ENCODE measurements at regions not wholly inside any gene's neighbourhood (a gene's known extent, or its start where the extent isn't known, plus 50 kb on each side); places are given as distances from the start of the nearest gene placed in this dataset.
"Not testable (repeated sequence)": the region's sequence is repeated elsewhere in the genome, so short reads cannot be mapped to it uniquely, and the experiment has no call there.

- H3K9ac ChIP-seq (ENCODE audit: low read depth, low read length): no peak overlapping the region
- no peaks in the 10 kb centered on the region for H3K36me3 ChIP-seq (ENCODE audit: insufficient read depth, low read length)
- peaks cover 3% of the 10 kb centered on the region for H3K9me3 ChIP-seq (replicated peaks; ENCODE audit: low read length)
- no peaks in the 10 kb centered on the region for H3K4me1 ChIP-seq (ENCODE audit: control insufficient read depth, insufficient read depth, low read length)
- H3K27me3 ChIP-seq (ENCODE audit: control insufficient read depth, insufficient read depth, low read length): no peaks in the 10 kb centered on the region
- no peak overlapping the region for H3K4me2 ChIP-seq (ENCODE audit: low read length)
- H3K4me3 ChIP-seq (ENCODE audit: low read length): no peak overlapping the region
Measured at GRCh38 chr15:46077220-46077619, 442.4 kb downstream of the SQOR start.

GRCh38 chr15:46079046-46079445, 444.2 kb downstream of the SQOR start:
- H3K4me3 ChIP-seq (ENCODE audit: low read length): no peak overlapping the region
- no peaks in the 10 kb centered on the region for H3K27me3 ChIP-seq (ENCODE audit: control insufficient read depth, insufficient read depth, low read length)
- H3K9me3 ChIP-seq (replicated peaks; ENCODE audit: low read length): no peaks in the 10 kb centered on the region
- H3K4me1 ChIP-seq (ENCODE audit: control insufficient read depth, insufficient read depth, low read length): no peaks in the 10 kb centered on the region
- H3K4me2 ChIP-seq (ENCODE audit: low read length): no peak overlapping the region
- H3K36me3 ChIP-seq (ENCODE audit: insufficient read depth, low read length): no peaks in the 10 kb centered on the region
- no peak overlapping the region for H3K9ac ChIP-seq (ENCODE audit: low read depth, low read length)

GRCh38 chr15:46080016-46080415, 445.2 kb downstream of the SQOR start:
- H3K4me1 ChIP-seq (ENCODE audit: control insufficient read depth, insufficient read depth, low read length): no peaks in the 10 kb centered on the region
- H3K27me3 ChIP-seq (ENCODE audit: control insufficient read depth, insufficient read depth, low read length): no peaks in the 10 kb centered on the region
- H3K4me3 ChIP-seq (ENCODE audit: low read length): no peak overlapping the region
- H3K9me3 ChIP-seq (replicated peaks; ENCODE audit: low read length): no peaks in the 10 kb centered on the region
- H3K36me3 ChIP-seq (ENCODE audit: insufficient read depth, low read length): no peaks in the 10 kb centered on the region
- H3K4me2 ChIP-seq (ENCODE audit: low read length): no peak overlapping the region
- H3K9ac ChIP-seq (ENCODE audit: low read depth, low read length): no peak overlapping the region

- Histone ChIP-seq H3K4me2 (ENCODE audit: low read length) (no peak overlapping the region), H3K9me3 (replicated peaks; ENCODE audit: low read length) (peaks cover 8% of the 10 kb centered on the region), H3K4me1 (ENCODE audit: control insufficient read depth, insufficient read depth, low read length) (no peaks in the 10 kb centered on the region), H3K36me3 (ENCODE audit: insufficient read depth, low read length) (no peaks in the 10 kb centered on the region), H3K4me3 (ENCODE audit: low read length) (no peak overlapping the region), H3K9ac (ENCODE audit: low read depth, low read length) (no peak overlapping the region), H3K27me3 (ENCODE audit: control insufficient read depth, insufficient read depth, low read length) (no peaks in the 10 kb centered on the region)
Measured at GRCh38 chr15:46088486-46089445, 453.9 kb downstream of the SQOR start.

GRCh38 chr15:46089467-46089935, 454.7 kb downstream of the SQOR start:
- H3K36me3 ChIP-seq (ENCODE audit: insufficient read depth, low read length): no peaks in the 10 kb centered on the region
- H3K4me1 ChIP-seq (ENCODE audit: control insufficient read depth, insufficient read depth, low read length): no peaks in the 10 kb centered on the region
- H3K27me3 ChIP-seq (ENCODE audit: control insufficient read depth, insufficient read depth, low read length): no peaks in the 10 kb centered on the region
- no peak overlapping the region for H3K4me3 ChIP-seq (ENCODE audit: low read length)
- H3K9ac ChIP-seq (ENCODE audit: low read depth, low read length): no peak overlapping the region
- peaks cover 8% of the 10 kb centered on the region for H3K9me3 ChIP-seq (replicated peaks; ENCODE audit: low read length)
- no peak overlapping the region for H3K4me2 ChIP-seq (ENCODE audit: low read length)

- Histone ChIP-seq H3K36me3 (ENCODE audit: insufficient read depth, low read length) (no peaks in the 10 kb centered on the region), H3K4me2 (ENCODE audit: low read length) (no peak overlapping the region), H3K27me3 (ENCODE audit: control insufficient read depth, insufficient read depth, low read length) (no peaks in the 10 kb centered on the region), H3K9ac (ENCODE audit: low read depth, low read length) (no peak overlapping the region), H3K4me1 (ENCODE audit: control insufficient read depth, insufficient read depth, low read length) (no peaks in the 10 kb centered on the region), H3K9me3 (replicated peaks; ENCODE audit: low read length) (peaks cover 6% of the 10 kb centered on the region), H3K4me3 (ENCODE audit: low read length) (no peak overlapping the region)
Measured at GRCh38 chr15:46091860-46092450, 457.1 kb downstream of the SQOR start.

GRCh38 chr15:46098006-46098405, 463.2 kb downstream of the SQOR start:
- H3K27me3 ChIP-seq (ENCODE audit: control insufficient read depth, insufficient read depth, low read length); H3K4me1 ChIP-seq (ENCODE audit: control insufficient read depth, insufficient read depth, low read length); H3K9me3 ChIP-seq (replicated peaks; ENCODE audit: low read length); H3K4me2 ChIP-seq (ENCODE audit: low read length); H3K9ac ChIP-seq (ENCODE audit: low read depth, low read length); H3K36me3 ChIP-seq (ENCODE audit: insufficient read depth, low read length); H3K4me3 ChIP-seq (ENCODE audit: low read length): not testable (repeated sequence)

GRCh38 chr15:46110755-46111154, 475.9 kb downstream of the SQOR start:
- H3K36me3 ChIP-seq (ENCODE audit: insufficient read depth, low read length): no peaks in the 10 kb centered on the region

GRCh38 chr15:46111730-46112129, 476.9 kb downstream of the SQOR start:
- Histone ChIP-seq H3K4me1 (ENCODE audit: control insufficient read depth, insufficient read depth, low read length) (no peaks in the 10 kb centered on the region), H3K27me3 (ENCODE audit: control insufficient read depth, insufficient read depth, low read length) (no peaks in the 10 kb centered on the region), H3K9me3 (replicated peaks; ENCODE audit: low read length) (no peaks in the 10 kb centered on the region), H3K9ac (ENCODE audit: low read depth, low read length) (no peak overlapping the region), H3K4me2 (ENCODE audit: low read length) (no peak overlapping the region), H3K4me3 (ENCODE audit: low read length) (no peak overlapping the region), H3K36me3 (ENCODE audit: insufficient read depth, low read length) (no peaks in the 10 kb centered on the region)

More at GRCh38 chr15:46110755-46111154, 475.9 kb downstream of the SQOR start:
- Histone ChIP-seq H3K4me3 (ENCODE audit: low read length) (no peak overlapping the region), H3K9ac (ENCODE audit: low read depth, low read length) (no peak overlapping the region), H3K4me1 (ENCODE audit: control insufficient read depth, insufficient read depth, low read length) (no peaks in the 10 kb centered on the region), H3K27me3 (ENCODE audit: control insufficient read depth, insufficient read depth, low read length) (no peaks in the 10 kb centered on the region), H3K9me3 (replicated peaks; ENCODE audit: low read length) (no peaks in the 10 kb centered on the region), H3K4me2 (ENCODE audit: low read length) (no peak overlapping the region)

- no peaks in the 10 kb centered on the region for H3K27me3 ChIP-seq (ENCODE audit: control insufficient read depth, insufficient read depth, low read length)
- no peak overlapping the region for H3K4me2 ChIP-seq (ENCODE audit: low read length)
- no peaks in the 10 kb centered on the region for H3K36me3 ChIP-seq (ENCODE audit: insufficient read depth, low read length)
- H3K9ac ChIP-seq (ENCODE audit: low read depth, low read length): no peak overlapping the region
- H3K4me1 ChIP-seq (ENCODE audit: control insufficient read depth, insufficient read depth, low read length): no peaks in the 10 kb centered on the region
- H3K4me3 ChIP-seq (ENCODE audit: low read length): no peak overlapping the region
- no peaks in the 10 kb centered on the region for H3K9me3 ChIP-seq (replicated peaks; ENCODE audit: low read length)
Measured at GRCh38 chr15:46117071-46117470, 482.2 kb downstream of the SQOR start.

GRCh38 chr15:46120713-46121112, 485.9 kb downstream of the SQOR start:
- Histone ChIP-seq H3K27me3 (ENCODE audit: control insufficient read depth, insufficient read depth, low read length) (no peaks in the 10 kb centered on the region), H3K4me3 (ENCODE audit: low read length) (no peak overlapping the region), H3K4me2 (ENCODE audit: low read length) (no peak overlapping the region), H3K36me3 (ENCODE audit: insufficient read depth, low read length) (no peaks in the 10 kb centered on the region), H3K9me3 (replicated peaks; ENCODE audit: low read length) (no peaks in the 10 kb centered on the region), H3K9ac (ENCODE audit: low read depth, low read length) (no peak overlapping the region), H3K4me1 (ENCODE audit: control insufficient read depth, insufficient read depth, low read length) (no peaks in the 10 kb centered on the region)

All from skeletal muscle satellite cell (primary cell).